ENCODE measurements at regions not wholly inside any gene's neighbourhood (a gene's known extent, or its start where the extent isn't known, plus 50 kb on each side); places are given as distances from the start of the nearest gene placed in this dataset.

- Histone ChIP-seq H3K4me1 (ENCODE audit: control insufficient read depth, insufficient read depth, low read length) (peaks cover 53% of the 10 kb centered on the region), H3K27me3 (ENCODE audit: control insufficient read depth, insufficient read depth, low read length) (no peaks in the 10 kb centered on the region), H3K4me3 (ENCODE audit: low read depth in 2 of 2, low read length in 2 of 2) (0 out of 4 replicates have a peak overlapping the region, but pooled peaks of 1 of the 2 experiments have one; percentile 9), H3K36me3 (ENCODE audit: control insufficient read depth, insufficient read depth, low read length) (no peaks in the 10 kb centered on the region), H3K27ac (ENCODE audit: low read length) (peak overlapping the region; percentile 42), H3K9me3 (ENCODE audit: control insufficient read depth, insufficient read depth, low read depth, low read length) (no peaks in the 10 kb centered on the region)
- ChIA-PET POLR2A (no interaction called here), CTCF (no interaction called here)
- ATAC-seq (peak; percentile 57), DNase-seq (ENCODE audit: low read depth, low spot score) (no peak)
- in situ Hi-C loops (cut with HindIII; ENCODE audit: low pct_unique_long_range_greater_than_20kb, low sequenced_read_pairs), result no loop called here
- intact Hi-C loops (cut with micrococcal nuclease; ENCODE audit: unreplicated experiment), result no loop called here
- no TSS peak for BruUV-seq (replicated peaks)
- TF ChIP-seq POLR2AphosphoS5 (IDR thresholded peaks at IDR 0.05; ENCODE audit: low read depth, low read length) (no peak), SIN3A (IDR thresholded peaks at IDR 0.05; ENCODE audit: borderline replicate concordance, insufficient read depth, low read depth, low read length) (no peak), TCF7L2 (IDR thresholded peaks at IDR 0.05; ENCODE audit: low read depth, low read length) (no peak), CTCF (IDR thresholded peaks at IDR 0.05) (no peak), REST (IDR thresholded peaks at IDR 0.05; ENCODE audit: insufficient read depth in 1 of 2, low read depth in 2 of 2, low read length in 1 of 2) (no peak)
Observed at GRCh38 chr6:144416244-144416643, 131.1 kb downstream of the UTRN start.

DNA sequence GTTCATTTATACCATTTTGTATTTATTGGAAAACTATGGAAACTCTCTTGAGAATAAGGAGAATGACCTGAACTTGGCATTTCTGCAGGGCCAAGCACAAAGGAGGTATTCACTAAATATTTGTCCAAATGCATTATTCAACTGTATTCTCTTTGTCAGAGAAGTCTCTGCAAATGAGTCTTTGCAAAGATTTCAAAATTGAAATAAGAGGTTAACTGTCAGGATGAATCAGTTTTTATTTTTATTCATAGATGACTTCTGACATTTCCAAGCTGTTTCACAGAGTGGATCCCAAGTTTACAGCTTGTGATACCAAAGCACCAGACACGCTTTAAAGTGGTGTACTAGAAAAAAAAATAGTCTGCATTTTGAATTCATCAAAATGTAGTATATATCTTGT, 131.6 kb downstream of the UTRN start:
- Histone ChIP-seq H3K27me3 (ENCODE audit: control insufficient read depth, insufficient read depth, low read length) (no peaks in the 10 kb centered on the region), H3K27ac (ENCODE audit: low read length) (peak overlapping the region; percentile 42), H3K36me3 (ENCODE audit: control insufficient read depth, insufficient read depth, low read length) (no peaks in the 10 kb centered on the region), H3K9me3 (ENCODE audit: control insufficient read depth, insufficient read depth, low read depth, low read length) (no peaks in the 10 kb centered on the region), H3K4me3 (ENCODE audit: low read depth in 2 of 2, low read length in 2 of 2) (no peak overlapping the region), H3K4me1 (ENCODE audit: control insufficient read depth, insufficient read depth, low read length) (peaks cover 47% of the 10 kb centered on the region)
- ATAC-seq (no peak), DNase-seq (ENCODE audit: low read depth, low spot score) (no peak)
- BruUV-seq (replicated peaks), result no TSS peak
- ChIA-PET POLR2A (no interaction called here), CTCF (no interaction called here)
- no peak for TF ChIP-seq CTCF (IDR thresholded peaks at IDR 0.05)
- no peak for TF ChIP-seq TCF7L2 (IDR thresholded peaks at IDR 0.05; ENCODE audit: low read depth, low read length)
- no peak for TF ChIP-seq REST (IDR thresholded peaks at IDR 0.05; ENCODE audit: insufficient read depth in 1 of 2, low read depth in 2 of 2, low read length in 1 of 2)
- no peak for TF ChIP-seq POLR2AphosphoS5 (IDR thresholded peaks at IDR 0.05; ENCODE audit: low read depth, low read length)
- intact Hi-C loops (cut with micrococcal nuclease; ENCODE audit: unreplicated experiment), result no loop called here
- in situ Hi-C loops (cut with HindIII; ENCODE audit: low pct_unique_long_range_greater_than_20kb, low sequenced_read_pairs), result no loop called here
